SU-DHL-6 (cell line): ENCODE measurements at regions not wholly inside any gene's neighbourhood (a gene's known extent, or its start where the extent isn't known, plus 50 kb on each side); places are given as distances from the start of the nearest gene placed in this dataset.

Source experiments
- EZH2phosphoT487 ChIP-seq: fragments of 200-600 bp; sonication (generic), shearing (Covaris generic); conservative IDR thresholded peaks from 2 replicates; pipeline ENCODE4 v1.6.1; 2018; ENCODE audit warnings: mild to moderate bottlenecking, antibody characterized with exemption, low read length, moderate library complexity, mixed read lengths
- TF ChIP-seq, protein P1 (sequence below): fragments of 200-600 bp; sonication (generic); IDR thresholded peaks from one replicate; pipeline ENCODE4 v1.5.1; 2017; ENCODE audit warnings: antibody characterized with exemption, mild to moderate bottlenecking, low read length, moderate library complexity; ENCODE audit not compliant: insufficient read depth, poor library complexity, severe bottlenecking

DNA sequence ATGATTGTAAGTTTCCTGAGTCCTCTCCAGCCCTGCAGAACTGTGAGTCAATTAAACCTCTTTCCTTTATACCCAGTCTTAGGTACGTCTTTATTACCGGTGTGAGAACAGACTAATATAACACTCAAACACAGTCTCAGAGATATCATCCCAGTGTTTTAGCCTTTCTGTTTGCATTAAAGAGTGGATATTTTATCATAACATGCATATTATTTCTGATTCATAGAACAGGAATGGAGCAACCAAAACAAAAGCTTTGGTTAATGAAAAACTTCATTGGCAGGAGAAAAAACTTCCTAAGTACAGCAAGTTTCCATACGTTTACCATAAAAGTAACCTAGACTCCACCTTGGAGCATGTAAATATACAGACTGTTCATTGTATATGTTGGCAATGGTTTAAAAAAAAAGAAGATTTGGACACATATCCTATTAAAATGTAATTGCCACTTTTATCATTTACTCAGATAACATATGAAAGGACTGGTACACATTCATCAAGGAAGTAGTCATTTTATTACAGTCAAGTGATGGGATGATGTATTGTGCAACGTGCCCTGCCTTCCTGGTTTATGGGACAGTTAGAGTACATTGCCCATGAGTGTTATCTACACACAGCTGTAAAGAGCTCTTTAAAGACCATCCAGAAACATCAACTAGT lies 144.8 kb downstream of the ETS2 start:
- TF ChIP-seq, protein P1, sequence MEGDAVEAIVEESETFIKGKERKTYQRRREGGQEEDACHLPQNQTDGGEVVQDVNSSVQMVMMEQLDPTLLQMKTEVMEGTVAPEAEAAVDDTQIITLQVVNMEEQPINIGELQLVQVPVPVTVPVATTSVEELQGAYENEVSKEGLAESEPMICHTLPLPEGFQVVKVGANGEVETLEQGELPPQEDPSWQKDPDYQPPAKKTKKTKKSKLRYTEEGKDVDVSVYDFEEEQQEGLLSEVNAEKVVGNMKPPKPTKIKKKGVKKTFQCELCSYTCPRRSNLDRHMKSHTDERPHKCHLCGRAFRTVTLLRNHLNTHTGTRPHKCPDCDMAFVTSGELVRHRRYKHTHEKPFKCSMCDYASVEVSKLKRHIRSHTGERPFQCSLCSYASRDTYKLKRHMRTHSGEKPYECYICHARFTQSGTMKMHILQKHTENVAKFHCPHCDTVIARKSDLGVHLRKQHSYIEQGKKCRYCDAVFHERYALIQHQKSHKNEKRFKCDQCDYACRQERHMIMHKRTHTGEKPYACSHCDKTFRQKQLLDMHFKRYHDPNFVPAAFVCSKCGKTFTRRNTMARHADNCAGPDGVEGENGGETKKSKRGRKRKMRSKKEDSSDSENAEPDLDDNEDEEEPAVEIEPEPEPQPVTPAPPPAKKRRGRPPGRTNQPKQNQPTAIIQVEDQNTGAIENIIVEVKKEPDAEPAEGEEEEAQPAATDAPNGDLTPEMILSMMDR, result no peak
- no peak for TF ChIP-seq EZH2phosphoT487
